ENCODE measurements at regions not wholly inside any gene's neighbourhood (a gene's known extent, or its start where the extent isn't known, plus 50 kb on each side); places are given as distances from the start of the nearest gene placed in this dataset.
"Not testable (repeated sequence)": the region's sequence is repeated elsewhere in the genome, so short reads cannot be mapped to it uniquely, and the experiment has no call there.

- no peaks in the 10 kb centered on the region for H3K4me1 ChIP-seq
- H3K36me3 ChIP-seq: no peaks in the 10 kb centered on the region
- H3K4me2 ChIP-seq: no peak overlapping the region
- no peak overlapping the region for H3K4me3 ChIP-seq
- TF ChIP-seq Cebpa-rat (IDR thresholded peaks at IDR 0.05): no peak
- no peaks in the 10 kb centered on the region for H4K20me1 ChIP-seq
- no peak overlapping the region for H3K27ac ChIP-seq
- H3K9ac ChIP-seq: no peak overlapping the region
- H3K27me3 ChIP-seq: no peaks in the 10 kb centered on the region
- H3K9me3 ChIP-seq: no peaks in the 10 kb centered on the region
Measured at GRCh38 chr5:86525622-86526021, 92.1 kb upstream of the COX7C start.

DNA sequence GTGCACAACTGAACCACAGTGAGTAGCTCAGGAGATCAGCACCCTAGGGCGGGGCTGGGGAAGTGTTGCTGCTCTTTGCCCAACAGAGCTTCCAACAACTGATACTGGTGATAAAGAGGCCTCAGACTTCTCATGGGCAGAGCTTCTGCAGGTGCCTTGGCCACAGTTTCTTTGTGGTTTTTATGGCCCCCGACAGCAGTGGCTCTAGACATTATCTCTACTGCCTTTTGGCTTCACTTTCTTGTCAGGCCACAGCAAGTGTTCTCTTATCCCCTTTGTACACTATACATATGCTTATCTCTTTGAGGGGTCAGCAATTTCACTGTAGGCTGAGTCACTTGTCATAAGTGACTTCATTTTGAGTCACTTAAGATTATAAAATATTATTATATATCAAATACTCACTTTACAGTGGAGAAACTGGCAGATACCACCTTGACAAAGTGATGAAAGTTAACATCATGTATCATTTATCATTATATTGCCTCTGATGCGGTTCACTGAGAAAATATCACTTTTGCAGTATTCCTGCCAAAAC, 90.9 kb upstream of the COX7C start:
- Histone ChIP-seq H3K4me1 (no peaks in the 10 kb centered on the region), H4K20me1 (no peaks in the 10 kb centered on the region), H3K27me3 (no peaks in the 10 kb centered on the region), H3K36me3 (no peaks in the 10 kb centered on the region), H3K27ac (no peak overlapping the region), H3K4me3 (no peak overlapping the region), H3K9ac (no peak overlapping the region), H3K4me2 (no peak overlapping the region), H3K9me3 (no peaks in the 10 kb centered on the region)
- TF ChIP-seq Cebpa-rat (IDR thresholded peaks at IDR 0.05): no peak

DNA sequence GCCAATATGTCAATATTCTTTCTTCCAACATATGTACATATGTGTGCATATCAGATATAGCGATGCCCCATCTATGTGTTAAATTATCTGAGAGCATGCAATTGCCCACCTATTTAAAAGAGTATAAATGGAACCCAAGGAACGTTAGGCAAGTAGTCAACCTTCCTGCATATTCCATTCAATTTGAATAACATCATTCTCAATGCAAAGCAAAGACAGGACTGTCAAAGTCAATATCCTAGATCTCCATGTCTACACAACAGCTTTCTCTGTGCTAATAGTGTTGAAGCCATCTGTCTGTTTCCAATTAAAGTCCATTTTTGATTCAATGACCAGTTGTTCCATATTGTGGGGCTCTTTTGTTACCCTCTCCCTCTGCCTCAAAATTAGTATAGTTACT, 85.3 kb upstream of the COX7C start:
- Histone ChIP-seq H3K4me2 (no peak overlapping the region), H3K9me3 (no peaks in the 10 kb centered on the region), H3K4me1 (no peaks in the 10 kb centered on the region), H3K27ac (no peak overlapping the region), H3K27me3 (no peaks in the 10 kb centered on the region), H3K36me3 (no peaks in the 10 kb centered on the region), H3K9ac (no peak overlapping the region), H3K4me3 (no peak overlapping the region), H4K20me1 (no peaks in the 10 kb centered on the region)
- TF ChIP-seq Cebpa-rat (IDR thresholded peaks at IDR 0.05): no peak

DNA sequence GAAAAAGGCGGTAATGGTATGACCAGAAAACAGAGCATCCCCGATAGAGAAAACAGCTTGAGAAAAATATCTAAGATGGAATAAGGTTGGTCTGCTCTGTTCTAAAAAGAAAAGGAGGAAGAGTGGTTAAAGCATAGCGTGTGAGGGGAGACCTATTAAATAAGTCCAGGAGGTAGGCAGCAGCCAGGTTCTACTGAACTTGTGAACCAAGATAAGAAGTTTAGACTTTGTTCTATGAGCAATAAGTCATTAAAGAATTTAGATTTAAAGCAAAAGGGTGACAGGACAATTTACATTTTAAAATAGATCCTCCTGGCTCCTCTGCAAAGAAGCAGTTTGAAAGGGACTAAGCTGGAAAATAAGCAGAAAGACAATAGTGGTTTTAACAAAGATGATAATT, 81.3 kb upstream of the COX7C start:
- no peak overlapping the region for H3K27ac ChIP-seq
- H3K9ac ChIP-seq: no peak overlapping the region
- no peaks in the 10 kb centered on the region for H3K36me3 ChIP-seq
- TF ChIP-seq Cebpa-rat (IDR thresholded peaks at IDR 0.05): no peak
- no peaks in the 10 kb centered on the region for H3K4me1 ChIP-seq
- H3K9me3 ChIP-seq: no peaks in the 10 kb centered on the region
- H3K4me2 ChIP-seq: no peak overlapping the region
- no peaks in the 10 kb centered on the region for H4K20me1 ChIP-seq
- no peaks in the 10 kb centered on the region for H3K27me3 ChIP-seq
- H3K4me3 ChIP-seq: no peak overlapping the region

GRCh38 chr5:86542532-86542931, 75.2 kb upstream of the COX7C start:
- no peak for TF ChIP-seq Cebpa-rat (IDR thresholded peaks at IDR 0.05)
- no peak overlapping the region for H3K4me3 ChIP-seq
- H3K27me3 ChIP-seq: no peaks in the 10 kb centered on the region
- H4K20me1 ChIP-seq: no peaks in the 10 kb centered on the region
- H3K9me3 ChIP-seq: no peaks in the 10 kb centered on the region
- H3K4me2 ChIP-seq: no peak overlapping the region
- no peaks in the 10 kb centered on the region for H3K36me3 ChIP-seq
- no peak overlapping the region for H3K9ac ChIP-seq
- H3K4me1 ChIP-seq: no peaks in the 10 kb centered on the region
- H3K27ac ChIP-seq: no peak overlapping the region

DNA sequence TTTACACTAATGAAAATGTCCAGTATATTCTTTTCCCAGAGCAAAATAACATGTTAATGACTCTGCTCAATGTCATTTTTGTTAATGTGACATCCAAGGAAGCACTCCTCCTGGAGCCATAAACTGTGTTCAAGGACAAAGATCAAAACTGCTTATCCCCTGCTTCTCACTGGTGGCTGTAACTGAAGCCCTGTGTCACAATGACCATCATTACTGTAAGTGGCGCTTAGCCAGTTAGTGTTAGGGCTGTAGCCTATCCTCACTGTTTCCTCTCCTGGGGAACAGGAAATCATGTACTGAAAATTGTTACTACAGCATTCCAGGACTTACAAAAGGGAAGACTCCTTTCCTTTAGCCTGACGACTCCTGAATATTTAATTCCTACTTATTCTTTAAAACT, 71.7 kb upstream of the COX7C start:
- no peak overlapping the region for H3K4me2 ChIP-seq
- no peak overlapping the region for H3K9ac ChIP-seq
- no peaks in the 10 kb centered on the region for H3K4me1 ChIP-seq
- H4K20me1 ChIP-seq: no peaks in the 10 kb centered on the region
- no peaks in the 10 kb centered on the region for H3K27me3 ChIP-seq
- no peak overlapping the region for H3K27ac ChIP-seq
- H3K9me3 ChIP-seq: no peaks in the 10 kb centered on the region
- no peak overlapping the region for H3K4me3 ChIP-seq
- no peak for TF ChIP-seq Cebpa-rat (IDR thresholded peaks at IDR 0.05)
- no peaks in the 10 kb centered on the region for H3K36me3 ChIP-seq

DNA sequence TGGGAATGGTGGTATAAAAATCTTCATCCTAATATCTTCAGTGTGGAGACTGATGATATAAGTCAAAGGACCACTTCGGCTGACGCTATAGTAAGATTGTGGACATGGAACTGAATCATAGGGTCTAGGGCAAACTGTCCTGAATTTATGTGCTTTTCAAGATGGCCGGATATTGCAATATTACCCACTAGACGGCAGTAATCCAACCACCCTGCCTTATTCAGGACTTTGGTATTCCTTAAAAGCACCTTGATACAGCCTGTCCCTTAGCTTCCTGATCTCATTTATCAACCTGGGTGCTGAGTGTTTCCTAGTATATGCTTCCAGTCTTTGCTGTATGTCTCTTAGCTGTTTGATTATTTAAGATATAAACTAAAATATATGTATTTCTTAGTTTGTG, 71.2 kb upstream of the COX7C start:
- H3K4me1 ChIP-seq: no peaks in the 10 kb centered on the region
- no peak overlapping the region for H3K27ac ChIP-seq
- H4K20me1 ChIP-seq: no peaks in the 10 kb centered on the region
- no peaks in the 10 kb centered on the region for H3K36me3 ChIP-seq
- H3K9me3 ChIP-seq: no peaks in the 10 kb centered on the region
- no peak overlapping the region for H3K4me3 ChIP-seq
- no peaks in the 10 kb centered on the region for H3K27me3 ChIP-seq
- TF ChIP-seq Cebpa-rat (IDR thresholded peaks at IDR 0.05): no peak
- no peak overlapping the region for H3K4me2 ChIP-seq
- no peak overlapping the region for H3K9ac ChIP-seq

- Histone ChIP-seq H3K36me3 (no peaks in the 10 kb centered on the region), H3K9me3 (0 out of 2 replicates have a peak, but pooled peaks cover 6% of the 10 kb centered on the region), H4K20me1 (no peaks in the 10 kb centered on the region), H3K9ac (no peak overlapping the region), H3K4me1 (no peaks in the 10 kb centered on the region), H3K27ac (no peak overlapping the region), H3K4me3 (no peak overlapping the region), H3K4me2 (no peak overlapping the region), H3K27me3 (no peaks in the 10 kb centered on the region)
- TF ChIP-seq Cebpa-rat (IDR thresholded peaks at IDR 0.05): no peak
Measured at GRCh38 chr5:86554638-86555037, 63.1 kb upstream of the COX7C start.

DNA sequence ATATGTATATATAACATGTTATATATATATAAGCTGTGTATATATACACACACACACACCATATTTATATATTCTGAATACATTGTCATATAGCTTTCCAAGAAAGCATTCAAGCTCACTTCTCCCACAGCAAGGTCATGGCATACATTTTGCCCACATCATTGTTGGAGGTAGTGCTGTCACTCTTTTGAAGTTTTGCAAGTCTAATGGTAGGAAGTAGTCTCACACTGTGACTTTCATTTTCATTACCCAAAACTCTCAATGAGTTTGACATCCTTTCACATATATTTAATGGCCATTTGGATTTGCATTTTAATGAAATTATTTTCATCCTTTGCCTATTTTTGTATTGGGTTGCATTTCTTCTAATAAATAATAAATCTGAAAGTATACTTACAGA, 59.8 kb upstream of the COX7C start:
- Histone ChIP-seq H3K4me2 (no peak overlapping the region), H3K9me3 (0 out of 2 replicates have a peak, but pooled peaks cover 6% of the 10 kb centered on the region), H3K9ac (no peak overlapping the region), H3K27me3 (no peaks in the 10 kb centered on the region), H3K4me1 (no peaks in the 10 kb centered on the region), H4K20me1 (no peaks in the 10 kb centered on the region), H3K36me3 (no peaks in the 10 kb centered on the region), H3K27ac (no peak overlapping the region), H3K4me3 (no peak overlapping the region)
- no peak for TF ChIP-seq Cebpa-rat (IDR thresholded peaks at IDR 0.05)

- no peaks in the 10 kb centered on the region for H4K20me1 ChIP-seq
Measured at GRCh38 chr5:86565197-86565789, 52.4 kb upstream of the COX7C start.

GRCh38 chr5:86566030-86566429, 51.7 kb upstream of the COX7C start:
- not testable (repeated sequence) for H3K9me3 ChIP-seq, H4K20me1 ChIP-seq, H3K4me2 ChIP-seq, H3K27ac ChIP-seq, H3K36me3 ChIP-seq, H3K4me1 ChIP-seq, H3K9ac ChIP-seq, H3K27me3 ChIP-seq, H3K4me3 ChIP-seq

More at GRCh38 chr5:86565197-86565789, 52.4 kb upstream of the COX7C start:
- no peak overlapping the region for H3K4me2 ChIP-seq
- H3K36me3 ChIP-seq: no peaks in the 10 kb centered on the region
- H3K4me3 ChIP-seq: no peak overlapping the region
- no peaks in the 10 kb centered on the region for H3K4me1 ChIP-seq
- no peak for TF ChIP-seq Cebpa-rat (IDR thresholded peaks at IDR 0.05)
- H3K27ac ChIP-seq: no peak overlapping the region
- peaks cover 8% of the 10 kb centered on the region; the same call in 1 of the 2 replicates for H3K9me3 ChIP-seq
- no peak overlapping the region for H3K9ac ChIP-seq
- no peaks in the 10 kb centered on the region for H3K27me3 ChIP-seq

All from BLaER1 (cell line).